ENCODE measurements at regions not wholly inside any gene's neighbourhood (a gene's known extent, or its start where the extent isn't known, plus 50 kb on each side); places are given as distances from the start of the nearest gene placed in this dataset.

DNA sequence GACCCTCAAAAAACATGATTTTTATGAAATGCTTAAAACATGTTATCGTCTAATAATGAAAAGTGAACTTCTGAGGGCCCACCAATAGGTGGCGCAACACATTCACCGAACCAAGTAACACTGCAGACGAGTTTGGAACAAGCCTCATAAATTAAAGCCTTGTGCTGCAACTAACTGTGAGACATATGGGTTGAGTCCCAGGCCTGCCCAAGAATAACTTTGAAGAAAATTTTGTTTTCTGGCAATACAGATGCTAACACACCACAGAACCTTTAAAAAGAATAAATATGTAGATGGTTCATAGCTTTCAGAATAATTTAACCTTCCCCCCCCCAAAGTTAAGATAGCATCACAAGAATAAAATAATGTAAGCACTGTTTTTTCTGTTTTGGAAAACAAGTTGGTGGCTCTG is 285.9 kb downstream of the RNF144A start:
- TF ChIP-seq, protein P1, sequence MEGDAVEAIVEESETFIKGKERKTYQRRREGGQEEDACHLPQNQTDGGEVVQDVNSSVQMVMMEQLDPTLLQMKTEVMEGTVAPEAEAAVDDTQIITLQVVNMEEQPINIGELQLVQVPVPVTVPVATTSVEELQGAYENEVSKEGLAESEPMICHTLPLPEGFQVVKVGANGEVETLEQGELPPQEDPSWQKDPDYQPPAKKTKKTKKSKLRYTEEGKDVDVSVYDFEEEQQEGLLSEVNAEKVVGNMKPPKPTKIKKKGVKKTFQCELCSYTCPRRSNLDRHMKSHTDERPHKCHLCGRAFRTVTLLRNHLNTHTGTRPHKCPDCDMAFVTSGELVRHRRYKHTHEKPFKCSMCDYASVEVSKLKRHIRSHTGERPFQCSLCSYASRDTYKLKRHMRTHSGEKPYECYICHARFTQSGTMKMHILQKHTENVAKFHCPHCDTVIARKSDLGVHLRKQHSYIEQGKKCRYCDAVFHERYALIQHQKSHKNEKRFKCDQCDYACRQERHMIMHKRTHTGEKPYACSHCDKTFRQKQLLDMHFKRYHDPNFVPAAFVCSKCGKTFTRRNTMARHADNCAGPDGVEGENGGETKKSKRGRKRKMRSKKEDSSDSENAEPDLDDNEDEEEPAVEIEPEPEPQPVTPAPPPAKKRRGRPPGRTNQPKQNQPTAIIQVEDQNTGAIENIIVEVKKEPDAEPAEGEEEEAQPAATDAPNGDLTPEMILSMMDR (IDR thresholded peaks at IDR 0.05) = peak; percentile 97
- TF ChIP-seq RNF2 (IDR thresholded peaks at IDR 0.05; ENCODE audit: borderline replicate concordance, low read depth) = no peak
- TF ChIP-seq MYC (IDR thresholded peaks at IDR 0.05; ENCODE audit: borderline replicate concordance, low read length) = no peak
- TF ChIP-seq RCOR1 (IDR thresholded peaks at IDR 0.05; ENCODE audit: low read depth, low read length) = no peak
- TF ChIP-seq CBX8 (IDR thresholded peaks at IDR 0.05) = no peak
- no peak for TF ChIP-seq PHF8 (IDR thresholded peaks at IDR 0.05; ENCODE audit: borderline replicate concordance, low read depth)
- no peak for TF ChIP-seq MAFK (IDR thresholded peaks at IDR 0.05; ENCODE audit: partially characterized antibody)
- no peak for TF ChIP-seq POLR2A (IDR thresholded peaks at IDR 0.05; ENCODE audit: low read length)
- peak; percentile 84 to 85 for TF ChIP-seq RAD21 (conservative IDR thresholded peaks at IDR 0.05 in 1 of 2, IDR thresholded peaks at IDR 0.05 in 1 of 2)
- no peak for TF ChIP-seq NFE2L2 (conservative IDR thresholded peaks at IDR 0.05; ENCODE audit: low read length)
